Muscle of arm (tissue), 1 donor: ENCODE measurements at regions not wholly inside any gene's neighbourhood (a gene's known extent, or its start where the extent isn't known, plus 50 kb on each side); places are given as distances from the start of the nearest gene placed in this dataset.
"Not testable (repeated sequence)": the region's sequence is repeated elsewhere in the genome, so short reads cannot be mapped to it uniquely, and the experiment has no call there.

ENCODE experiments used
- DNase-seq: peaks from one replicate; pipeline ENCODE4 v3.0.0-alpha.2; 2013

- no peak for DNase-seq
These were observed 255.7 kb downstream of the GJA1 start for GRCh38 chr6:121691126-121691551.

- DNase-seq: no peak
These were observed 258.9 kb downstream of the GJA1 start for GRCh38 chr6:121694389-121694788.

- DNase-seq: peak; percentile 45
These were observed 259.4 kb downstream of the GJA1 start for GRCh38 chr6:121694801-121695251.

- DNase-seq: no peak
These were observed 259.9 kb downstream of the GJA1 start for GRCh38 chr6:121695329-121695728.

GRCh38 chr6:121697921-121698320 is 262.5 kb downstream of the GJA1 start:
- no peak for DNase-seq

- no peak for DNase-seq
These were observed 263.2 kb downstream of the GJA1 start for GRCh38 chr6:121698617-121699016.

GRCh38 chr6:121703129-121703528 is 267.7 kb downstream of the GJA1 start:
- DNase-seq: not testable (repeated sequence)

- peak; percentile 38 for DNase-seq
These were observed 276.0 kb downstream of the GJA1 start for GRCh38 chr6:121711472-121711871.

- no peak for DNase-seq
These were observed 282.2 kb downstream of the GJA1 start for GRCh38 chr6:121717686-121718085.

GRCh38 chr6:121720867-121721266 is 285.4 kb downstream of the GJA1 start:
- DNase-seq: not testable (repeated sequence)

GRCh38 chr6:121723623-121724022 is 288.2 kb downstream of the GJA1 start:
- DNase-seq: no peak

GRCh38 chr6:121724576-121724975 is 289.1 kb downstream of the GJA1 start:
- no peak for DNase-seq

GRCh38 chr6:121726596-121726995 is 291.1 kb downstream of the GJA1 start:
- no peak for DNase-seq

- DNase-seq: no peak
These were observed 295.2 kb downstream of the GJA1 start for GRCh38 chr6:121730616-121731015.

GRCh38 chr6:121731381-121731780 is 295.9 kb downstream of the GJA1 start:
- no peak for DNase-seq

GRCh38 chr6:121732641-121733040 is 297.2 kb downstream of the GJA1 start:
- DNase-seq: no peak

- no peak for DNase-seq
These were observed 297.8 kb downstream of the GJA1 start for GRCh38 chr6:121733234-121733633.

- not testable (repeated sequence) for DNase-seq
These were observed 304.7 kb downstream of the GJA1 start for GRCh38 chr6:121740188-121740587.

GRCh38 chr6:121743691-121744090 is 308.2 kb downstream of the GJA1 start:
- no peak for DNase-seq

- DNase-seq: no peak
These were observed 312.9 kb downstream of the GJA1 start for GRCh38 chr6:121748376-121748775.

- DNase-seq: no peak
These were observed 313.4 kb downstream of the GJA1 start for GRCh38 chr6:121748850-121749249.

GRCh38 chr6:121755485-121755884 is 320.0 kb downstream of the GJA1 start:
- DNase-seq: no peak

GRCh38 chr6:121756666-121757065 is 321.2 kb downstream of the GJA1 start:
- DNase-seq: no peak

- no peak for DNase-seq
These were observed 323.9 kb downstream of the GJA1 start for GRCh38 chr6:121759370-121759769.

GRCh38 chr6:121760191-121760590 is 324.7 kb downstream of the GJA1 start:
- DNase-seq: no peak
